C4-2B (cell line): ENCODE measurements at regions not wholly inside any gene's neighbourhood (a gene's known extent, or its start where the extent isn't known, plus 50 kb on each side); places are given as distances from the start of the nearest gene placed in this dataset.
A peak's percentile ranks its signal among the peaks of the same experiment; 100 is the strongest.

Source experiments
- ZFX ChIP-seq: fragments of 450-650 bp; IDR thresholded peaks from 2 replicates; pipeline ENCODE4 v1.6.1; 2017
- TF ChIP-seq, protein P1 (sequence below): fragments of 450-650 bp; conservative IDR thresholded peaks from 2 replicates; pipeline ENCODE4 v1.5.1; 2017; ENCODE audit warnings: mild to moderate bottlenecking

- TF ChIP-seq, protein P1, sequence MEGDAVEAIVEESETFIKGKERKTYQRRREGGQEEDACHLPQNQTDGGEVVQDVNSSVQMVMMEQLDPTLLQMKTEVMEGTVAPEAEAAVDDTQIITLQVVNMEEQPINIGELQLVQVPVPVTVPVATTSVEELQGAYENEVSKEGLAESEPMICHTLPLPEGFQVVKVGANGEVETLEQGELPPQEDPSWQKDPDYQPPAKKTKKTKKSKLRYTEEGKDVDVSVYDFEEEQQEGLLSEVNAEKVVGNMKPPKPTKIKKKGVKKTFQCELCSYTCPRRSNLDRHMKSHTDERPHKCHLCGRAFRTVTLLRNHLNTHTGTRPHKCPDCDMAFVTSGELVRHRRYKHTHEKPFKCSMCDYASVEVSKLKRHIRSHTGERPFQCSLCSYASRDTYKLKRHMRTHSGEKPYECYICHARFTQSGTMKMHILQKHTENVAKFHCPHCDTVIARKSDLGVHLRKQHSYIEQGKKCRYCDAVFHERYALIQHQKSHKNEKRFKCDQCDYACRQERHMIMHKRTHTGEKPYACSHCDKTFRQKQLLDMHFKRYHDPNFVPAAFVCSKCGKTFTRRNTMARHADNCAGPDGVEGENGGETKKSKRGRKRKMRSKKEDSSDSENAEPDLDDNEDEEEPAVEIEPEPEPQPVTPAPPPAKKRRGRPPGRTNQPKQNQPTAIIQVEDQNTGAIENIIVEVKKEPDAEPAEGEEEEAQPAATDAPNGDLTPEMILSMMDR, result peak; percentile 14
- TF ChIP-seq ZFX, result no peak
Measured at GRCh38 chr12:13905794-13906193, 75.6 kb downstream of the GRIN2B start.
